ENCODE measurements at regions not wholly inside any gene's neighbourhood (a gene's known extent, or its start where the extent isn't known, plus 50 kb on each side); places are given as distances from the start of the nearest gene placed in this dataset.

GRCh38 chr2:57918126-57918525 is 128.5 kb upstream of the VRK2 start:
- TF ChIP-seq POLR2A (IDR thresholded peaks at IDR 0.05) (no peak), EP300 (IDR thresholded peaks at IDR 0.05) (no peak)

All from ovary (tissue), 1 donor.